ENCODE measurements at regions not wholly inside any gene's neighbourhood (a gene's known extent, or its start where the extent isn't known, plus 50 kb on each side); places are given as distances from the start of the nearest gene placed in this dataset.

- Histone ChIP-seq H3K27ac (peak overlapping the region in 3 of 8 donors; percentile 79 to 89 (median 87)), H3K27me3 (replicated peaks in 1 of 7) (no peaks in the 10 kb centered on the region), H3K4me3 (peak overlapping the region in 1 of 8 donors; percentile 22), H3K36me3 (no peaks in the 10 kb centered on the region), H3K4me1 (peaks cover 27 to 79% (median 55%) of the 10 kb centered on the region in 6 donors), H3K9me3 (no peaks in the 10 kb centered on the region)
- no peak for DNase-seq
- 81 to 96% (median 84%) methylated on average over 7 of the region's 7 CpGs for WGBS, 5 donors
- no peak for TF ChIP-seq POLR2AphosphoS5 (IDR thresholded peaks at IDR 0.05)
- no peak for TF ChIP-seq POLR2A (IDR thresholded peaks at IDR 0.05)
- TF ChIP-seq CTCF (IDR thresholded peaks at IDR 0.05 in 8 of 11, conservative IDR thresholded peaks at IDR 0.05 in 3 of 11): no peak
- intact Hi-C loops (cut with DNase I; ENCODE audit: low total_unique reads): no loop called here
Measured at GRCh38 chrX:65600106-65600505, 65.5 kb upstream of the LAS1L start.

- WGBS, 5 donors: 68 to 82% (median 75%) methylated on average over 7 to 8 of the region's 8 CpGs
- intact Hi-C loops (cut with DNase I; ENCODE audit: low total_unique reads): loop anchor here (10.0 kb wide), 1 partner anchor 116 kb away; no protein-coding TSS in a partner anchor
- peaks cover 27 to 81% (median 55%) of the 10 kb centered on the region in 6 donors for H3K4me1 ChIP-seq
Measured at GRCh38 chrX:65598559-65599147, 64.1 kb upstream of the LAS1L start.

GRCh38 chrX:65596270-65597034, 61.9 kb upstream of the LAS1L start:
- Histone ChIP-seq H3K36me3 (no peaks in the 10 kb centered on the region), H3K27me3 (replicated peaks in 1 of 7) (peaks cover 0 to 4% (median 0%) of the 10 kb centered on the region in 7 donors), H3K4me3 (no peak overlapping the region), H3K4me1 (peaks cover 16 to 65% (median 45%) of the 10 kb centered on the region in 6 donors), H3K27ac (peak overlapping the region; percentile 31 to 89 (median 86)), H3K9me3 (no peaks in the 10 kb centered on the region)
- intact Hi-C loops (cut with DNase I; ENCODE audit: low total_unique reads): loop anchor here (10.0 kb wide), 1 partner anchor 118 kb away; no protein-coding TSS in a partner anchor
- no peak for DNase-seq
- 7 to 35% (median 17%) methylated on average over 1 to 2 of the region's 2 CpGs for WGBS, 5 donors
- TF ChIP-seq POLR2A (IDR thresholded peaks at IDR 0.05): no peak
- peak in 1 of 3 donors; percentile 49 for TF ChIP-seq POLR2AphosphoS5 (IDR thresholded peaks at IDR 0.05)
- TF ChIP-seq CTCF (IDR thresholded peaks at IDR 0.05 in 8 of 11, conservative IDR thresholded peaks at IDR 0.05 in 3 of 11): no peak

More at GRCh38 chrX:65598559-65599147, 64.1 kb upstream of the LAS1L start:
- Histone ChIP-seq H3K27me3 (replicated peaks in 1 of 7) (no peaks in the 10 kb centered on the region), H3K36me3 (no peaks in the 10 kb centered on the region), H3K27ac (peak overlapping the region in 6 of 8 donors; percentile 55 to 89 (median 86)), H3K9me3 (no peaks in the 10 kb centered on the region), H3K4me3 (peak overlapping the region in 1 of 8 donors; percentile 32)
- no peak for DNase-seq
- no peak for TF ChIP-seq POLR2AphosphoS5 (IDR thresholded peaks at IDR 0.05)

- intact Hi-C loops (cut with DNase I; ENCODE audit: low total_unique reads): loop anchor here (10.0 kb wide), 1 partner anchor 119 kb away; no protein-coding TSS in a partner anchor
- Histone ChIP-seq H3K27me3 (replicated peaks in 1 of 7) (peaks cover 0 to 8% (median 0%) of the 10 kb centered on the region in 7 donors), H3K4me3 (peak overlapping the region in 1 of 8 donors; percentile 30), H3K36me3 (no peaks in the 10 kb centered on the region), H3K4me1 (peaks cover 11 to 55% (median 35%) of the 10 kb centered on the region in 6 donors), H3K9me3 (no peaks in the 10 kb centered on the region), H3K27ac (peak overlapping the region; percentile 31 to 89 (median 86))
- TF ChIP-seq CTCF (IDR thresholded peaks at IDR 0.05 in 8 of 11, conservative IDR thresholded peaks at IDR 0.05 in 3 of 11) (peak; percentile 97 to 100 (median 99)), POLR2A (IDR thresholded peaks at IDR 0.05) (no peak), POLR2AphosphoS5 (IDR thresholded peaks at IDR 0.05) (peak in 1 of 3 donors; percentile 90)
- WGBS, 5 donors: 0 to 7% (median 5%) methylated on average over 1 to 3 of the region's 3 CpGs
- peak; percentile 95 for DNase-seq
Measured at GRCh38 chrX:65595460-65595876, 60.9 kb upstream of the LAS1L start.
